ENCODE measurements at regions not wholly inside any gene's neighbourhood (a gene's known extent, or its start where the extent isn't known, plus 50 kb on each side); places are given as distances from the start of the nearest gene placed in this dataset.

DNA sequence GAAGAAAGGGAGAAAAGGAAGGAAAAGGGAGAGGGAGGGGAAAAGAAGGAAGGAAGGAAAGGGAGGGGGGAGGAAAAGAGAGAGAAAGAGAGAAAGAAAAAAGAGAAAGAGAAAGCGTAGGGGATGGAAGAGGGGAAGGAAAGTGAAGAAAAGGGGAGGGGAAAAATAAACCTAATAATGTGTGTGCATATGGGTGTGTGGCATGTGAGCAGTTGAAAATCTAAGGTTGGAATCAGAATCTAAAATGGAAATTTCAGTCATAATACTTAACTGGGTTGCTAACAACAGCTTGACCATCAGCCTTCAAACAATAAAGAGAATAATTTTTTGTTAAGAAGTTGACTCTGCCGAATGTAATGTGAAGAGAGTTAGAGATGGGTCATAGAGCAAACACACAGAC lies 407.9 kb upstream of the SLC14A2 start:
- TF ChIP-seq, protein P1, sequence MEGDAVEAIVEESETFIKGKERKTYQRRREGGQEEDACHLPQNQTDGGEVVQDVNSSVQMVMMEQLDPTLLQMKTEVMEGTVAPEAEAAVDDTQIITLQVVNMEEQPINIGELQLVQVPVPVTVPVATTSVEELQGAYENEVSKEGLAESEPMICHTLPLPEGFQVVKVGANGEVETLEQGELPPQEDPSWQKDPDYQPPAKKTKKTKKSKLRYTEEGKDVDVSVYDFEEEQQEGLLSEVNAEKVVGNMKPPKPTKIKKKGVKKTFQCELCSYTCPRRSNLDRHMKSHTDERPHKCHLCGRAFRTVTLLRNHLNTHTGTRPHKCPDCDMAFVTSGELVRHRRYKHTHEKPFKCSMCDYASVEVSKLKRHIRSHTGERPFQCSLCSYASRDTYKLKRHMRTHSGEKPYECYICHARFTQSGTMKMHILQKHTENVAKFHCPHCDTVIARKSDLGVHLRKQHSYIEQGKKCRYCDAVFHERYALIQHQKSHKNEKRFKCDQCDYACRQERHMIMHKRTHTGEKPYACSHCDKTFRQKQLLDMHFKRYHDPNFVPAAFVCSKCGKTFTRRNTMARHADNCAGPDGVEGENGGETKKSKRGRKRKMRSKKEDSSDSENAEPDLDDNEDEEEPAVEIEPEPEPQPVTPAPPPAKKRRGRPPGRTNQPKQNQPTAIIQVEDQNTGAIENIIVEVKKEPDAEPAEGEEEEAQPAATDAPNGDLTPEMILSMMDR (IDR thresholded peaks at IDR 0.05; ENCODE audit: unreplicated experiment): no peak
- Mint-ChIP-seq H3K4me3 (no peak overlapping the region), H3K27me3 (ENCODE audit: low read depth) (no peaks in the 10 kb centered on the region), H3K27ac (no peak overlapping the region), H3K4me1 (peaks cover 8% of the 10 kb centered on the region), H3K36me3 (no peaks in the 10 kb centered on the region), H3K9me3 (no peaks in the 10 kb centered on the region)
- DNase-seq (ENCODE audit: low spot score in 2 of 2, unreplicated experiment in 2 of 2): no peak

DNA sequence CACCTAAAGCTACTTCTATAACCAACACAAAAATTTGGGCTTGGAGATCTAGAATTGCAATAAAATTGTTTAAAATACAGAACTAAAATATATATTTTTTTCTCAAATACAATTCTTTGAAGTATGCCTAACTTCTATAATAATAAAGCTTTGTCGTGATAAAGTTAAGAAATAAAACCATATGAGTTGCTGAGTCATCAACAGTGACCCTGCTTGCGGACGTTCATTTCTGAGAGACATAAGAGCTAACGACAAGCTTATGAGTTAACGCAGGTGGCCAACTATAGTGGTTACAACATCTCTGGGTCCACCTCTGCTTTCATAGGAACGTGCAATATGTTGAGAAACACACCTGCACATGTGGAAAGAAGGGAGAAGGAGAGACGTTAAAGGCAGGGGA lies 407.1 kb upstream of the SLC14A2 start:
- DNase-seq (ENCODE audit: low spot score in 2 of 2, unreplicated experiment in 2 of 2): no peak
- Mint-ChIP-seq H3K27ac (no peak overlapping the region), H3K4me3 (no peak overlapping the region), H3K4me1 (peaks cover 8% of the 10 kb centered on the region), H3K27me3 (ENCODE audit: low read depth) (no peaks in the 10 kb centered on the region), H3K9me3 (no peaks in the 10 kb centered on the region), H3K36me3 (no peaks in the 10 kb centered on the region)
- TF ChIP-seq, protein P1 (IDR thresholded peaks at IDR 0.05; ENCODE audit: unreplicated experiment): no peak

DNA sequence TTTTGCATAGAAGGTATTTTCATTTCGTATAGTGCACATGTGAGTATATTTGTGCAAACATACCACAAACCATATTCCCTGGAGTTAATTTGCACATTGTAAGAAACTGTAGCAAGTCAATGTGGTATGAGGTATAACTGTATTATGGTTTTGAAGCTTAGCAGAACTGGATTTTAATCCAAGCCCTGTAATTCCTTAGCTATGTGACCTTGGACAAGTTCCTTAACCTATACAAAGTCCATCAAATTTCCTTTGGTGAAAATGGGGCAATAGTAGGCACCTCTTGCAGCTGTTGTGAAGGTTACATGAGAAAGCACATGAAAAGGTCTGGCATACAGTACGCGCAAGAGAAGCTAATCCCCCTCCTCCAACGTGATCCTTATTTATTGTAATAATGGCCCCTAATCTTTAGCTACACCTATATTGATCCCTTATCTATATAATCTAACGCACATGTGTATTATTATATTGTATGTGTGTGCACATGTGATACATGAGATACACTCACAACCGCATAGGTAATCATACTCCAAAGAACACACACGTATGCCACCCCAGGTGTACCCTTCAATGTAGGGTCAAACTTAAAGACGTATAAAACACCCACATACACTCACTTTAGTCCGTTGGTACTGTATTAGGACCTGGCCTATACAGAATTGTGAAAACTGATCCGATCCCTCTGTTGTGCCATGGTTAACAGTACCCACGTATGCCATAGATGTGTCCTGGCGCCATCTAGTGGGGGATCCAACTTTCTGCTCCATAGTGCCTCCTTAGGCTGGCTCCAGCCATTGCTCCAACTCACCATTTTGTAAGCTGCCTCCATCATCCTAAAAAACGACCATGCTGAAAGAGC lies 402.9 kb upstream of the SLC14A2 start:
- Mint-ChIP-seq H3K27me3 (ENCODE audit: low read depth) (no peaks in the 10 kb centered on the region), H3K9me3 (peaks cover 5% of the 10 kb centered on the region), H3K36me3 (no peaks in the 10 kb centered on the region), H3K4me3 (no peak overlapping the region), H3K4me1 (peaks cover 8% of the 10 kb centered on the region), H3K27ac (no peak overlapping the region)
- TF ChIP-seq, protein P1 (IDR thresholded peaks at IDR 0.05; ENCODE audit: unreplicated experiment): peak; percentile 51
- DNase-seq (ENCODE audit: low spot score in 2 of 2, unreplicated experiment in 2 of 2): peak; percentile 27 to 62

DNA sequence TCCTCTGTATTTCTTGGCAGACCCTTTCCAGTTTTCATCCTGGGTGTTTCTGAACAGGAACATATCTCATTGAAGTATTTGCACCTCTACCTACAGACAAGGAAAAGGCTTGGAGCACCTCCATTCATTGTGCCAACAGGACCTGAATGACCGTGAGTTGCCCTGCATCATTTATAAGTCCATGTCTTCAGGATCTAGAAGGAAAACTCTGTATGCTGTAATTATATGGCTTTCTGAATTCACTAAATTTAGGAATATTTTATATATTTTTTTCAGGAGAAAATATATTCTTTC lies 402.3 kb upstream of the SLC14A2 start:
- peaks cover 11% of the 10 kb centered on the region for H3K9me3 Mint-ChIP-seq
- no peak for DNase-seq (ENCODE audit: low spot score in 2 of 2, unreplicated experiment in 2 of 2)
- H3K36me3 Mint-ChIP-seq: no peaks in the 10 kb centered on the region
- peaks cover 8% of the 10 kb centered on the region for H3K4me1 Mint-ChIP-seq
- no peak overlapping the region for H3K4me3 Mint-ChIP-seq
- no peaks in the 10 kb centered on the region for H3K27me3 Mint-ChIP-seq (ENCODE audit: low read depth)
- H3K27ac Mint-ChIP-seq: no peak overlapping the region
- TF ChIP-seq, protein P1 (IDR thresholded peaks at IDR 0.05; ENCODE audit: unreplicated experiment): peak; percentile 11

DNA sequence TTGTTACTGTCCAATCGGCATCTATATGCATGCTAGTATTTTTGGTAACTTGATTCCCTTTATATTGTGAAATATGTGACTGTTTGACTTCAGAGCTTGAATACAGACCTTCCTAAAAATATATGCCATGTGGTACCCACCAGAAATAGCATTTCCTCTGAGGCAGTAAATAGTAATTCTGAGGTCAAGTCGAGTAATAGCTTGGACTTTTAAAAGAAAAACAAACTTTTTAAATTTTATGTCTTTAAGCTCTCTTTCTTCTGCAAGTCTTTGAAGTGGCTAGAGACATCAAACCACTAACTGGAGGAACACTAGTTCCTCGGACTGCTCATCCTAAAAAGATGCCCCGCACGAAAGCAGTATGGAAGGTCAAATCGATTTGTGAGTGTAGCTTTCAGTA lies 396.8 kb upstream of the SLC14A2 start:
- TF ChIP-seq, protein P1 (IDR thresholded peaks at IDR 0.05; ENCODE audit: unreplicated experiment): no peak
- H3K4me1 Mint-ChIP-seq: no peaks in the 10 kb centered on the region
- peaks cover 11% of the 10 kb centered on the region for H3K9me3 Mint-ChIP-seq
- no peaks in the 10 kb centered on the region for H3K36me3 Mint-ChIP-seq
- no peak overlapping the region for H3K4me3 Mint-ChIP-seq
- no peak for DNase-seq (ENCODE audit: low spot score in 2 of 2, unreplicated experiment in 2 of 2)
- H3K27me3 Mint-ChIP-seq (ENCODE audit: low read depth): no peaks in the 10 kb centered on the region
- no peak overlapping the region for H3K27ac Mint-ChIP-seq

Data from mesothelial cell of epicardium (in vitro differentiated cells).